H9 (cell line): ENCODE measurements at regions not wholly inside any gene's neighbourhood (a gene's known extent, or its start where the extent isn't known, plus 50 kb on each side); places are given as distances from the start of the nearest gene placed in this dataset.

Experiments
- DNase-seq: peaks from one replicate; pipeline ENCODE4 v3.0.0-alpha.2; 2017
- H2AFZ ChIP-seq: one replicate; pipeline ENCODE4 v1.6.1; 2013; ENCODE audit warnings: mild to moderate bottlenecking, low read length, control low read depth, moderate library complexity
- H2AK5ac ChIP-seq: 2 replicates; pipeline ENCODE4 v1.6.1; 2013; ENCODE audit warnings: low read length, control low read depth, mixed read lengths; ENCODE audit not compliant: insufficient read length
- H2BK120ac ChIP-seq: one replicate; pipeline ENCODE4 v1.6.1; 2013; ENCODE audit warnings: low read depth, mild to moderate bottlenecking, low read length, control low read depth, inconsistent platforms; ENCODE audit not compliant: poor library complexity, severe bottlenecking
- H2BK12ac ChIP-seq: 2 replicates; pipeline ENCODE4 v1.6.1; 2013; ENCODE audit warnings: low read length, control low read depth, mixed read lengths, low read depth; ENCODE audit not compliant: insufficient read length
- H2BK15ac ChIP-seq: 2 replicates; pipeline ENCODE4 v1.6.1; 2013; ENCODE audit warnings: low read depth, low read length, control low read depth
- H2BK20ac ChIP-seq: one replicate; pipeline ENCODE4 v1.6.1; 2013; ENCODE audit warnings: low read depth, mild to moderate bottlenecking, low read length, control low read depth, inconsistent platforms; ENCODE audit not compliant: poor library complexity, severe bottlenecking
- H2BK5ac ChIP-seq: 2 replicates; pipeline ENCODE4 v1.6.1; 2013; ENCODE audit warnings: low read length, control low read depth, mixed read lengths; ENCODE audit not compliant: insufficient read length
- H3K14ac ChIP-seq: 2 replicates; pipeline ENCODE4 v1.6.1; 2013; ENCODE audit warnings: low read length, control low read depth; ENCODE audit not compliant: insufficient read depth
- H3K18ac ChIP-seq: 2 replicates; pipeline ENCODE4 v1.6.1; 2013; ENCODE audit warnings: low read depth, mild to moderate bottlenecking, mixed read lengths, low read length, control low read depth; ENCODE audit not compliant: insufficient read length
- H3K23ac ChIP-seq: 2 replicates; pipeline ENCODE4 v1.6.1; 2013; ENCODE audit warnings: low read length, control low read depth, mixed read lengths, low read depth; ENCODE audit not compliant: insufficient read length
- H3K23me2 ChIP-seq: 2 replicates; pipeline ENCODE4 v1.6.1; 2013; ENCODE audit warnings: low read depth, mild to moderate bottlenecking, mixed read lengths, low read length, control low read depth; ENCODE audit not compliant: insufficient read length, poor library complexity, severe bottlenecking
- H3K27ac ChIP-seq: 2 replicates; pipeline ENCODE4 v1.5.1; 2013; ENCODE audit warnings: low read length, control low read depth, mixed read lengths, low read depth; ENCODE audit not compliant: insufficient read length
- H3K27me3 ChIP-seq: 2 replicates; pipeline ENCODE4 v1.6.1; 2013; ENCODE audit warnings: low read length, control low read depth, inconsistent platforms; ENCODE audit not compliant: insufficient read depth
- H3K4ac ChIP-seq: 2 replicates; pipeline ENCODE4 v1.6.1; 2013; ENCODE audit warnings: low read depth, mild to moderate bottlenecking, control low read depth, inconsistent platforms, low read length, moderate library complexity
- H3K4me1 ChIP-seq: 2 replicates; pipeline ENCODE4 v1.6.1; 2013; ENCODE audit warnings: low read length, control low read depth, inconsistent platforms; ENCODE audit not compliant: insufficient read depth
- H3K4me2 ChIP-seq: 2 replicates; pipeline ENCODE4 v1.6.1; 2013; ENCODE audit warnings: low read length, control low read depth, mixed read lengths; ENCODE audit not compliant: insufficient read length, insufficient read depth
- H3K56ac ChIP-seq: 2 replicates; pipeline ENCODE4 v1.6.1; 2013; ENCODE audit warnings: low read depth, mild to moderate bottlenecking, mixed read lengths, low read length, control low read depth; ENCODE audit not compliant: insufficient read length
- H3K79me1 ChIP-seq: 2 replicates; pipeline ENCODE4 v1.6.1; 2013; ENCODE audit warnings: low read depth, mild to moderate bottlenecking, moderate library complexity, low read length, control low read depth, inconsistent platforms; ENCODE audit not compliant: insufficient read depth, poor library complexity, severe bottlenecking
- H3K79me2 ChIP-seq: 2 replicates; pipeline ENCODE4 v1.6.1; 2013; ENCODE audit warnings: low read length, control low read depth, inconsistent platforms; ENCODE audit not compliant: insufficient read depth
- H3K9ac ChIP-seq: 2 replicates; pipeline ENCODE4 v1.6.1; 2013; ENCODE audit warnings: low read length, control low read depth, mixed read lengths; ENCODE audit not compliant: insufficient read length; ENCODE audit errors: extremely low read depth
- H3K9me3 ChIP-seq: one replicate; pipeline ENCODE4 v1.6.1; 2013; ENCODE audit warnings: low read depth, low read length, inconsistent platforms; ENCODE audit not compliant: control insufficient read depth
- H3T11ph ChIP-seq: one replicate; pipeline ENCODE4 v1.6.1; 2013; ENCODE audit warnings: mild to moderate bottlenecking, low read length, control low read depth, inconsistent platforms
- H4K20me1 ChIP-seq: one replicate; pipeline ENCODE4 v1.6.1; 2013; ENCODE audit not compliant: control insufficient read depth, insufficient read length, insufficient read depth
- H4K5ac ChIP-seq: 2 replicates; pipeline ENCODE4 v1.6.1; 2013; ENCODE audit warnings: low read depth, mild to moderate bottlenecking, mixed read lengths, low read length, control low read depth; ENCODE audit not compliant: insufficient read length
- H4K8ac ChIP-seq: replicated peaks from 2 replicates; pipeline ENCODE4 v1.6.1; 2013; ENCODE audit warnings: low read length, control low read depth, mixed read lengths, low read depth; ENCODE audit not compliant: insufficient read length
- H4K91ac ChIP-seq: 2 replicates; pipeline ENCODE4 v1.6.1; 2013; ENCODE audit warnings: low read depth, mild to moderate bottlenecking, moderate library complexity, mixed read lengths, low read length, control low read depth; ENCODE audit not compliant: insufficient read length
- H3K27ac Mint-ChIP-seq, 3 experiments: 2 replicates in 2 of 3; 3 replicates in 1 of 3; pipeline ENCODE4 v1.8.0; 2020 to 2021; ENCODE audit warnings: mixed read lengths in 3 of 3, mild to moderate bottlenecking in 1 of 3, moderate library complexity in 1 of 3
- H3K27me3 Mint-ChIP-seq: 2 replicates; pipeline ENCODE4 v1.8.0; 2021; ENCODE audit warnings: low read depth, mild to moderate bottlenecking, moderate library complexity, mixed read lengths
- H3K36me3 Mint-ChIP-seq, 3 experiments: 2 replicates in 2 of 3; 3 replicates in 1 of 3; pipeline ENCODE4 v1.8.0; 2020 to 2021; ENCODE audit warnings: low read depth in 3 of 3, mixed read lengths in 3 of 3; ENCODE audit not compliant: insufficient read depth in 1 of 3
- H3K4me1 Mint-ChIP-seq, 2 experiments: 2 replicates each; pipeline ENCODE4 v1.8.0; 2020; ENCODE audit warnings: mixed read lengths in 2 of 2
- H3K4me3 Mint-ChIP-seq, 2 experiments: 2 replicates in 1 of 2; 3 replicates in 1 of 2; pipeline ENCODE4 v1.8.0; 2020 to 2021; ENCODE audit warnings: mild to moderate bottlenecking in 2 of 2, mixed read lengths in 2 of 2, moderate library complexity in 1 of 2
- H3K9me3 Mint-ChIP-seq, 2 experiments: 2 replicates in 1 of 2; 3 replicates in 1 of 2; pipeline ENCODE4 v1.8.0; 2020; ENCODE audit warnings: mild to moderate bottlenecking in 2 of 2, mixed read lengths in 2 of 2, moderate library complexity in 1 of 2
- CTCF ChIP-seq: fragments of 200-600 bp; sonication (generic); conservative IDR thresholded peaks from 3 replicates; pipeline ENCODE4 v1.8.0; 2021; ENCODE audit warnings: antibody characterized with exemption, mild to moderate bottlenecking
- WGBS: extraction: QIAGEN DNeasy Blood & Tissue Kit; methylation state at CpG from one replicate; pipeline ENCODE4 v1.1.7; 2013; ENCODE audit warnings: missing lambda C conversion rate, low lambda C conversion rate, mixed read lengths; ENCODE audit not compliant: insufficient read length; ENCODE audit errors: extremely low coverage; 5-methylcytosine and 5-hydroxymethylcytosine counted together

- no peak overlapping the region for H2BK12ac ChIP-seq
- Mint-ChIP-seq H3K27me3 (no peaks in the 10 kb centered on the region), H3K4me1 (peaks cover 5 to 6% of the 10 kb centered on the region in 2 experiments; a peak in 3 of 4 replicates), H3K27ac (peak overlapping the region in 1 of 3 experiments; percentile 29; a peak in 1 of 7 replicates), H3K4me3 (no peak overlapping the region), H3K36me3 (peaks cover 0 to 3% (median 0%) of the 10 kb centered on the region in 3 experiments; a peak in 1 of 7 replicates), H3K9me3 (no peaks in the 10 kb centered on the region)
- no peaks in the 10 kb centered on the region for H3K27me3 ChIP-seq
- no peaks in the 10 kb centered on the region for H4K20me1 ChIP-seq
- H3K4me2 ChIP-seq = no peak overlapping the region
- no peak for DNase-seq
- no peak overlapping the region for H2BK15ac ChIP-seq
- no peak overlapping the region for H3K56ac ChIP-seq
- H3K23me2 ChIP-seq = no peaks in the 10 kb centered on the region
- H4K5ac ChIP-seq = no peak overlapping the region
- H2BK120ac ChIP-seq = no peak overlapping the region
- no peak for TF ChIP-seq CTCF
- no peaks in the 10 kb centered on the region for H3K9me3 ChIP-seq
- no peak overlapping the region for H3K27ac ChIP-seq
- H2AFZ ChIP-seq = no peak overlapping the region
- no peak overlapping the region for H4K91ac ChIP-seq
- H3K9ac ChIP-seq = no peak overlapping the region
- H4K8ac ChIP-seq = no peak overlapping the region
- no CpG with 5 or more reads among the region's 3 CpGs for WGBS
- no peak overlapping the region for H2AK5ac ChIP-seq
- no peaks in the 10 kb centered on the region for H3K79me1 ChIP-seq
- no peak overlapping the region for H3K23ac ChIP-seq
- no peak overlapping the region for H3K18ac ChIP-seq
- H2BK20ac ChIP-seq = no peak overlapping the region
- H3K4ac ChIP-seq = no peak overlapping the region
- H3K79me2 ChIP-seq = no peaks in the 10 kb centered on the region
- H3K14ac ChIP-seq = no peak overlapping the region
- no peak overlapping the region for H3T11ph ChIP-seq
- H3K4me1 ChIP-seq = no peaks in the 10 kb centered on the region
- no peak overlapping the region for H2BK5ac ChIP-seq
Measured at GRCh38 chr3:124174476-124174875, 182.6 kb upstream of the ROPN1 start.
